Fibroblast of peridontal ligament (primary cell): ENCODE measurements at regions not wholly inside any gene's neighbourhood (a gene's known extent, or its start where the extent isn't known, plus 50 kb on each side); places are given as distances from the start of the nearest gene placed in this dataset.
"Not testable (repeated sequence)": the region's sequence is repeated elsewhere in the genome, so short reads cannot be mapped to it uniquely, and the experiment has no call there.

ENCODE experiments used
- DNase-seq: peaks from one replicate; pipeline ENCODE4 v3.0.0-alpha.2; 2010; ENCODE audit errors: extremely low read depth

DNA sequence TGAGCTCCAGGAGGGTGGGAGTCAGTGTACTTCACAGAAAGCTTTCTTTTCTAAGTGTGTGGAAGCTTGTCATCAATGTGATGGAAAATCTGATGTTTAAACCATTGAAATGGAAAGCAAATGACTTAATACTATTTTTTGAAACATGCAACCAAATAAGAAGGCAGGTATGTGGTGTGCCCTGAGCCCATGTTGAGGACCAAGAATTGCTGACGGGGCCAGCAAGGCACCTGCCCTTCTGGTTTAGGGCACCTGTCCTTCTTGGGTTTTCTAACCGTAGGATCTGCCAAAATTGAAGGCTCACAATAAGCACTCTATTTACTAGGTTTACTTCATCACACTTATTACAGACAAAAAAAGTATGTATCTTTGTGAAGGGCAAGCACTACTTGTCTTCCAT, 537.7 kb downstream of the SOCS6 start:
- no peak for DNase-seq

DNA sequence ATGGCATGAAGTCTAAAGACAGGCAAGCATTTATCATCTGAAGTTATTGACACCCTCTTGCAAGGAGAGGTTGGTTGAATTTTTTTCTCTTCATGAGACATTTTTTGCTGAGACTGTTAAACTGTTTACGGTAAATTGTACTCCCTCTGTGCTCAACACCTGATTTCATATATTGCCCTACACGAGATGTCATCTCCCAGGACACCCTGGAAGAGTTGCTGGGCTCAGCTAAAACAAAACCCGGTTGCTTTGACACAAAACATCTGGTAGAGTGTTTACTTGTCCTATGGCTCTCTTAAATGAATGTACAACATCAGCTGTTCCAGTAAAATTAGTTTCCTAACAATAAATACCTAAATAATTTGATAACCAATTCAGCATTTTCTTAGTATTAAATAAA, 533.8 kb downstream of the SOCS6 start:
- no peak for DNase-seq

DNA sequence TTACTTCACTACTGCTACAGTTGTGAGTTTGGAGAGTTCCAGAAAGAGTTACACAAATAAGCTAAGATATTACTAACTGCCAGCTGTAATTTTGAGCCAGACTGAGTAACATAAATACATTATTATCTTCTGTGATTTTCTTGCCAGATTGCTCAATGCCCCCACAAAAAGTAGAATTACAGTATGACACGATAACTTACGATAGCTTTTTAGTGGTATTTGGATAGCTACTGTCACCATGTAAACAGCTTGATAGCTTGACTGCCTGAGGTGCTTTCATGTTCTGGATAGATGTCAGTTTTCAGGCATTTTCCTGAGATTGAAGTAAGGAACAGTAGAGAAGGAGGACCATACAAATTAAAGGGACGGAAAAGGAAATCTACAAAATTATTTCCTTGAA, 533.3 kb downstream of the SOCS6 start:
- DNase-seq = no peak

DNA sequence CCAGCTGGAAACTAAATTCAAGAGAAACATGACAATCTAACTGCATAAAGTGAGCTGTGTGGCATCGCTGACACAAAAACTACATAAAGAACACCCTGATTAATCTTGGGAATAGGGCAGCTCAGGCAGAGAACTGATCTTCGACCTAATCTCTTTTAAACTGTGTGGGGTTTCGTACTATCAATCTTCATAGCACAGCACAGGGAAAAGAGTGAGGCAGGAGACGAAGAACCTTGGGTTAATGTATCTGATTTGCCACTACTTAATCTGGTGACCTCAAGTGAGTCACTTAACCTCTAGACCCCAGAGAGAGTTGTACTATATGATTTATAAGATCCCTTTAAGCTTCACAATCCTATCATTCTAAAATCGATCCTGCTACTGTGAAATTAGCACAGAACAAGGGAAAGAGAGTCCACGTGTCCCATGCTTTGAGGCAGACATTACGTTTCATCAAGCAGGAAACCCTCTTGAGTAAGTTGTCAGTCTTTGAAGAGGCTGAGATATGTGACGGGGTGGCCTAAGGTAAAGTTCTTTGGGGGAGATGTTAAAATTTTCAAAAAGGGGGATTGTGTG, 519.7 kb downstream of the SOCS6 start:
- DNase-seq = no peak

DNA sequence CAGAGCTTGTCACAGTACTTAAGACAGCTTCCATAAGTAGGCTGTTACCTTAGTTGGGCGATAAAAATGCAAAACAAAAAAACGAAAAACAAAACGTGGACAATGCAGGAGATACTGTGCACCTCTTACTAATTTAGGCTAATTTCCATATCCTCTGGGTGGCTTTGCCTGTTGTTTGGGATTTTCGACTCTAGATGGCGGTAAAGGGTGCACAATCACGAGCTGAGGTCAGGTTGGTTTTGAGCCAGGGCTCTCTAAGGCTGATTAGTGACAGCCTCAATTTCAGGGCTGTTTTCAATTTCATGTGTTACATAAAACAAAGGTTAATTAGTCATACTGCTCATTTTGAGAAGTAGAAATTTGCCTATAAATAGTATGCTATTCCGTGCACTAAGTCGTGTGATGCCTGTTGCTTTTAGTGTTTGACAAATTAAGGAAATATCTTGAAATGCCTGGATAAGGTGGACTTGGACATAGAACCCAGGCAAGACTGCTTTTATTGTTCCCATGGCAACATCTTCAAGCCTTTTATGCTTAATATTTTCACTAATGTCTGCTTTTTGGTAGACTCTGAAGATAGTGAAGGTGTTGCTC, 493.1 kb downstream of the SOCS6 start:
- peak; percentile 31 for DNase-seq

DNA sequence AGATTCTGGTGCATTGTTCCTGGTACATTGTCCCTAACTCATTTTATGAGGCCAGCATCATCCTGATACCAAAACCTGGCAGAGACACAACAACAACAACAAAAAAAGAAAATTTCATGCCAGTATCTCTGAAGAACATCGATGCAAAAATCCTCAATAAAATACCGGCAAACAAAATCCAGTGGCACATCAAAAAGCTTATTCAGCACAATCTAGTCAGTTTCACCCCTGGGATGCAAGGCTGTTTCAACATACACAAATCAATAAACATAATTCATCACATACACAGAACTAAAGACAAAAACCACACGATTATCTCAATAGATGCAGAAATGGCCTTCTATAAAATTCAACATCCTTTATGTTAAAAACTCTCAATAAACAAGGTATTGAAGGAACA, 477.4 kb downstream of the SOCS6 start:
- not testable (repeated sequence) for DNase-seq

DNA sequence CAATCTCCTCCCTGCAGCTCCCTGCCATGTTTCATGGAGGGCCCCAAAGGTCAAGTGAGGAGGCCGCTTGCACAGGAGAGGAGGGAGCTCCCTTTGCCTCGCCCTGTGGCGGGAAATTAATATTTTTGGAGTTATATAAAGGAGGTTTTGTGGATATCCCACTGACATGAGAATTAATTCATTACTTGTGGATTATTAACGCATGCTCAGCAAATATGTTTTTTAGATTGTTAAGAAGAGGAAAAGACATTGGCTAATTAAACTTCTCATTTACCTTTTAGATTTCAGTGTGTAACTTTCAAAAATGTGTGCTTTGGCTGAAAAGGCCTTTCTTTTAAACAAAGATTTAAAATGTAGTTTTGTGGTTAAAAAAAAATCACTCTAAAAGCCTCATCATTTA, 474.0 kb downstream of the SOCS6 start:
- DNase-seq = no peak

DNA sequence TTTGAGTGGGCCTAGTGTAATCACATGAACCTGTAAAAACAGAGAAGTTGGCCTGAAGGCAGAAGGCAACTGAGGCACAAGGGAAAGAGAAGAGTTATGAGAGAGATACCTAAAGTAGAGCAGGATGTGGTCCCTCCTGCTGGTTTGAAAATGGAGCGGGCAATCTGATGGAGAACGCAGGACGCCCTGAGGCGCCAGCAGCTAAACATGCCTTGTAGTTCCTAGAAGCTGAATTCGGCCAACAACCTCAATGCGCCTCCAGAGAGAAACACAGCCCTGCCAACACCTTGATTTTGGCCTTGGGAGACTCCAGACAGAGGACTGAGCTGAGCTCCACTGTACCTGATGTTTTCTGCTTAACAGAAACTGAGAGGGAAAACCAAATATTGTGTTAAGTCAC, 469.9 kb downstream of the SOCS6 start:
- no peak for DNase-seq

DNA sequence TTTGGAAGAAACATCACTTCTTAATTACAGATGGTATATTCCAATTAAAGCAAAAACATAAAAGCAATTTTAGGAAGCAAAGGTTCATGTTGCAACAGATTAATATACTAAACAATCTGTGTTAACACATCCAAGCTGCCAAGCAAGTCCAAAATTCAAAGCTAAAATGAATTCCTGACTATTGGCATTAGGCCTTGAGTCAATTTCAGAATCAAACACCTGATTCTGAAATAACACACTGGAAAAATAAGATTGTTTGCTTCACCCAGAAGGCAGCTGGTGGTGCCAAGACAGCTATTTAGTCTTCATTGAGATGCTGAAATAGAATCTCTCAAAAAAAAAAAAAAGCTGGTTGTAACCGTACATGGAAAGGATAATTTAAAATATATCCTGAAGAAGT, 465.6 kb downstream of the SOCS6 start:
- no peak for DNase-seq

DNA sequence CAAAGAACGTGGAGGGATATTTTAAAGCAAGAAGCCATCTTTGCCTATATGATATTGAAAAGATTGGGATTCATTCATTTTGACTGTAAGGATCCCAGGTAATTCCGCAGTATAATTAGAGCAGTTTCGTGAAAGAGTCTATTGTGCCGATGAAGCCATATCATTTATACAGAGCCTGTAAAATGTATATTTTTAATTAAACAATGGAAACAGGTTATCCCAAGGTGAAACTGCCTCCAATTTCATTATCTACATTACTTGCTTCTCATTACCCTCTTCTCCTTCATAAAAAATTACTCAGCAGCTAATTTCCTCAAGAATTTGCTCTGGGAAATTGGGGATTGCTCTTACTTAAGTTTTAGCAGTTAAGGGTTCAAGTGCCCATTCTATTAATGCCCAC, 444.1 kb downstream of the SOCS6 start:
- DNase-seq = no peak

DNA sequence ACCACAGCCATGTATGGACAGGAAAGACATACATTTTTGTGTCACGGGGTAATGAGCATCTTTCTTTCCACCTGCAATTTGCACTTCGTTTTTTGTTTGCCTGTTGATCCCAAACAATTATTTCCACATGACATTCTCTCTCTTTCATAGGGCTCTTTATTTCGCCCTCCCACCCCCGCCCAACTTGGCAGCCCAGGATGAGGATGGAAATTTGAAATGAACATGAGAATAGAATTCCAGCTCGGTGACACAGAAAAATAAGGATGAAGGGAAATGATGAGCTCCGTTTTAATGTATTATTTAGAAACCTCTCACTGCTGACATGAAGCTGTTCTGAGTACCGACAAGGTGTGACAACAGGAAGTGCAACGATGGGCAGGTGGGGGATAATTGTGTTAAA, 443.3 kb downstream of the SOCS6 start:
- DNase-seq = no peak

DNA sequence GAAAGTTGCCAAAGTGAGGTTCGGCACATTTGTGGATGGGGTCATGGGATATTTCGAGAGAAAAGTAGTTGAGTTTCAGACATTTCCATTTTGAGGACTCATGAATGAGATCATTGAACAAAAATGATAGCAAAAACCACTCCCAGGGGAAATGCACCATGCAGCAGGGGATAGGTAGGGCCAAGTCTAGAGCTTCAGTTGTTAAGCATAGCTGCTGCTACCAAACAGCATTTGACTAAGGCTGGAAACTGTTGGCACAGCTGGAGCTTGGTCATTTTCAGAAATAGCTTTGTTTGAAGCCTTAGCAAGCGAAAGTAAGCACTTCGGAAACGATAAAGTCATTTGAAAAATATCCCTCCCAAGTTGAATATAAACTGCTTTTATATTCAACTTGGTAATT, 431.8 kb downstream of the SOCS6 start:
- no peak for DNase-seq

DNA sequence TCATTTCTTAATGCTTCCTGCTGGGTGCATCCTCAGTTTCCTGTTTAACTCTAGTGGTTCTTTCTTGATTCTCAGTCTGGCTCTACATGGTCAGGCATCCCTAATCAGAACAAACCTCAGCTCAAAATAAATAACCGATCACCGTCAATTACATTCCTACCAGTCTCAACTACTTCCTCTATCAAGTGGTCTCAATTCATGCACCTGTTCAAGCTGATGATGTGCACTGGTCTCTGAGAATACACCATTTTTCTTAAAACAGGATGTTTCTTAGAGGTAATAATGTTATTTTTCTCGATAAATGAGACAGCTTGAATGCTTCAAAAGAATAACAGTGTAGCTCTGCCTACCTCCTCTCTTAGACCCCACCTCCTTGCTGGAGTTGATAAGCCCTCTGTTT, 420.9 kb downstream of the SOCS6 start:
- DNase-seq = no peak

DNA sequence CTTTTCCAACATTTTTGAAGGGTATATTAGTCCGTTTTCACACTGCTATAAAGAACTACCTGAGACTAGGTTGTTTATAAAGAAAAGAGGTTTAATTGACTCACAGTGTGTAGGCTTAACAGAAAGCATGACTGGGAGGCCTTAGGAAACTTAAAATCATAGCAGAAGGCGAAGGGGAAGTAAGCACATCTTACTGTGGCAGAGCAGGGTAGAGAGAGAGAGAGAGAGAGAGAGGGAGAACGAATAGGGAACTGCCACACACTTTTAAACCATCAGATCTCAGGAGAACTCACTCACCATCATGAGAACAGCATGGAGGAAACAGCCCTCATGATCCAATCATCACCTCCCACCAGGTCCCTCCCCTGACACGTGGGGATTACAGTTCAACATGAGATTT, 420.3 kb downstream of the SOCS6 start:
- DNase-seq = no peak

DNA sequence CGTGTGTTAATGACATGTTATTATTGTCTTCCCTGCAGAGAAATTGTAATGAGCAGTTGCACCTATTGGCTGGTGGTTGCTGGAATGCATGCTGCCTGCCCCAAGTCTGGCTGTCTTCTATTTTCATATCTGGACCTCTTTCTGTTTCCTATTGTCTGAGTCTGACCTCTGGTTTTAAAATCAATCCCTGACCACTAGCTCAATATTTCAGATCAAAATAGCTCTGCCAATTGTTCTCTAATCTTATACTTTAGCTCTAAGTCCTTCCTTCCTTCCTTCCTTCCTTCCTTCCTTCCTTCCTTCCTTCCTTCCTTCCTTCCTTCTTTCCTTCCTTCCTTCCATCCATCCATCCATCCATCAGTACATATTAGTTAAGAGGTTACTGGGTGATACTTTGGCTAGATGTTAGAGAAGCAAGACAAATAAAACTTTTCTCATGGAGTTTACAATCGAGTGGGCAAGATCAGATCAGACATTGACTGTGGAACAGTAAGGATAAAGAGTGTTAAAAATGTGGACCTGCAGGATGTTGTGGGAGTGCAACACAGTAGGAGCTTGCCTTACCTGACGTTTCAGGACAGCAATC, 417.1 kb downstream of the SOCS6 start:
- DNase-seq = no peak

DNA sequence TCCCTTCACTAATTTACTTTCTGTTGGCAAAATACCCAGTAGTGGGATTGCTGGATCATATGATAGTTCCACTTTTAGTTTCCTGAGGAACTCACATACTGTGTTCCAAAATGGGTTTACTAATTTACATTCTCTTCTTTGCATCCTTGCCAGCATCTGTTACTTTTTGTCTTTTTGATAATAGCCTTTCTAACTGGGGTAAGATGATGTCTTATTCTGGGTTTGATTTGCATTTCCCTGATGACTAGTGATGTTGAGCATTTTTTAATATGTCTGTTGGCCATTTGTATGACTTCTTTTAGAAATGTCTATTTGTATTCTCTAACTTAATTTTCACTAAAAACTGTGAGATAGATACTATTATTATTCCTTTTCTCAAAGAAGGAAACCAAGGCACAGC, 411.7 kb downstream of the SOCS6 start:
- DNase-seq = no peak

DNA sequence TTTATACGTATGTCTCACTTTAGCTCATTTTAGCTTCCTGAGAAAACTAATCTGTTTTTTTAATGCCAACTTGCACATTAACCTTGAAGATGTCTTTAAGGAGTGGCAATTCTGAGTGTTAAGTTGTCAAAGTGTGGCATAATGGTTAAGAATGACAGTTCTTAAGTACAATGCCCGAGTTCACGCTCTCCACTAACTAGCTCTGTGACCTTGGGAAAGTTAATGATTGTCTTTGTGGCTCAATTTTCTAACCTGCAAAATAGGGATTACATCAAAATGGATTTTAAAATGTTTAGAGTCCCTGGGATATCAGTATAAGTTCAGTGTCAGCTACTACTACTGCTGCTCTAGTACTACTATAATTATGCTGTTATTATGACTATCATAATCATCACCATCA, 409.7 kb downstream of the SOCS6 start:
- no peak for DNase-seq

DNA sequence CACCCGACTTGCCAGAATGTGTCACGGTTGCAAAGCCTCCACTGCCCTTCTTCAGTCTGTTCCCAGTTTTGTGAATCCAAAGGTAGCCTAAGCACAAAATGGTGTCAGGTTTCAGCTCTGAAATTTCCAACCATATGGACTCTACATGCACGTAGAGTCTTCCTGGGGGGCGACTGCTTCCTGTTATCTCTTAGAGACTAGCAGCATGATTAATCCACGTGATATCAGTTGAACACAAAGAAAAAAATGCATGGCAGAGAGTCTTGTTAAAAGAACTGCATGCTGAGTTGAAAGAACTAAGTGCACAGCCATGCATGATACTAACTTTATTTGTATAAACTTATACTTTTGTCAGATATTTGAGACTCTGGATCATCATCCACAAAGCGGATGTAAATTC, 404.4 kb downstream of the SOCS6 start:
- DNase-seq = no peak

DNA sequence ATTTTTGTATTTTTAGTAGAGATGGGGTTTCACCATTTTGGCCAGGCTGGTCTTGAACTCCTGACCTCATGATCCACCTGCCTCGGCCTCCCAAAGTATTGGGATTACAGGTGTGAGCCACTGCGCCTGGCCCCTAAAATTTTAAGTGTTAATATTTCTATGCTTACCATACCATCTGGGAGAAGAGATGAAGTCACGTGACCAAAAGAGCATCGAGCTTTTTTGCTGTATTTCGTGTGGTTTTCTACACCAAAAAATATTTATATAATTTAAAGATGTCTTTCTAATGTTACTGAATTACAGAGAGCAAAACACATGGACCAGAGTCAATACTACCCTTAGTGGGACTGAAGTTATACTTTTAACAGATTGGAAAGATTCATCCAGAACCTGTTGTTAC, 400.9 kb downstream of the SOCS6 start:
- DNase-seq = not testable (repeated sequence)

DNA sequence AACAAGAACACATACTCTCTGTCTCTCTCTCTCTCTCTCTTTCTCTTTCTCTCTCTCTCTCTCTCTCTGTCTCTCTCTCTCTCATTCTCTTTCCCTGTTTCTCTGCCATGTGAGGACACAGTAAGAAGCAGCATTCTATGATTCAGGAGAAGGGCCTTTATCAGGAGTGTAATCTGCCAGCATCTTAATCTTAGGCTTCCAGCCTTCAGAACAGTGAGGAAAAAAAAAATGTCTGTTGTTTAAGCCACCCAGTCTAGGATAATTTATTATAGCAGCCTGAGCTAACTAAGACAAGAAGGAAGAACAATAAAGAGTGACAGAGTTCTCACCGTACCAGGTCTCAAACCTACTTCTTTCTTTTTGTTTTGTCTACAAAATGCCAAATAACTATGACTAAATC, 399.4 kb downstream of the SOCS6 start:
- DNase-seq = no peak

DNA sequence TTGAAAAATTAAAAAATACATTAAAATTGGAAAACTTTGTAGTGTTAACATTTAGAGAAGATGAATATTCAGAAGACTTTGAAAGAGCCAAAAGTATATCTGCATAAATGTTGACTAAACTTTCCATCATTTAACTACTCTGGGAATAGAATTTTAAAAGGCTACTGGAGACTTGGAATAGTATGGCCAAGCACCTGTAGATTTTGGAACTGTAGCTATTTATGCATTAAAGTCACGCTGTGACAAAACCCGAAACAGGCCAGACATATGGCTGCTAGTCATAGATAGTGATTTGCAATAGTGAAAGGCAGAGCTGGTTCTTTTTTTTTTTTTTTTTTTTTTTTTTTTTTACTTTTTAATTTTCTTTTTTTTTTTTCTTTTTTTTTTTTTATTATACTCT, 396.0 kb downstream of the SOCS6 start:
- DNase-seq = no peak

DNA sequence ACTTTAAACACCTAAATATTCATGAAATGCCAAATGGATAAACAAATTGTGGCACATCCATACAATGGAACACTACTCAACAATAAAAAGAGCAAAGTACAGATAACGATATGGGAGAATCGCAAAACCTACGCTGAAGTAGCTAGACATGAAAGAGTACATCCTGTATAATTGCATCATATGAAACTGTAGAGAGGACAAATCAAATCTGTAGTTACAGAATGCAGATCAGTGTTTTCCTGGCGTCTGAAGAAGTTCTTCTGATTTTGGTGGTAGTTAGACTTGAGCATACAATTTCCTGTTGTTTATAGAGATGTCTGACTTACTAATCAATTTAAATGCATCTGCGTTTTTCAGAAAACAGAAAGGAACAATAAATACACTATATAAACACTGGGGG, 394.4 kb downstream of the SOCS6 start:
- no peak for DNase-seq

DNA sequence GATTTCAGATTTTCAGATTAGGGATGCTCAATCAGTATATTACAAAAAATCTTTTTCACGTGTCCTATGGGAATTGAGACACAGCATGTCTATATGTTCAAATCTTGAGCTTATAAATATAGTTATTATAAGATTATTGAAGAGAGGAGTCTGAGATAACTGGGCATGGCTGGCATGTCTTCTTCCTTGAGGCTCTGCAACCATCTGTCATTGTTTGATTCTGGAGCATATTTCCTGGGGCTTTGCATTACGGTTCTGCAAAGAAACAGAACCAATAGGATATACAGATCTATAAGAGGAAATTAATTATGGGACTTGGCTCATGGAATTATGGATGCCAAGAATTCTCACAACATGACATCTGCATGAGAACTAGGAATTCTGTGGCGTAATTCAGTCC, 386.1 kb downstream of the SOCS6 start:
- no peak for DNase-seq

DNA sequence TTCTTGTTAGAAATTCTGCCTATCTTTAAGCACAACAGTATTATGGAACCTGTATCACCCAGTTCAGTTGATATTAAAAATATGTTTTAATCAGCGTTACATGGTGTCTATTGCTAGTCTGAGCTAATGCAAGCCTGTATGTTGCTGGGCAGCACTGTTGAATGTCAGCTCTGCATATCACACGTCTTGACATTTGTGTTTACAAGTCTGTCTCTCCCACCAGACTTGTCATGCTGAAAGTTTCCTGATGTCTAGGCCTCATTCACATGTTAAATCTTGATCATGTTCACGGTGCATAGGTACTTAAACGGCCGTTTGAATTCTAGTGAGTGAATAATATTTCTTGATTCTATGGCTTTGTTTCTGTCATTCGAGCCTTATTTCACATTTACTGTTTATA, 385.0 kb downstream of the SOCS6 start:
- DNase-seq = no peak
